ENCODE measurements at regions not wholly inside any gene's neighbourhood (a gene's known extent, or its start where the extent isn't known, plus 50 kb on each side); places are given as distances from the start of the nearest gene placed in this dataset.

GRCh38 chr13:75038393-75039113 is 443.4 kb downstream of the TBC1D4 start:
- peaks cover 5% of the 10 kb centered on the region for H3K36me3 Mint-ChIP-seq
- H3K9me3 ChIP-seq (ENCODE audit: low read depth) = no peaks in the 10 kb centered on the region
- H3K4me3 ChIP-seq = no peak overlapping the region
- no peak for DNase-seq (ENCODE audit: low spot score)
- H3K27ac Mint-ChIP-seq = no peak overlapping the region
- no peaks in the 10 kb centered on the region for H3K4me1 Mint-ChIP-seq
- H3K36me3 ChIP-seq = no peaks in the 10 kb centered on the region
- no peak overlapping the region for H3K27ac ChIP-seq
- H2AFZ ChIP-seq (replicated peaks) = no peak overlapping the region
- no peak overlapping the region for H3K4me2 ChIP-seq
- H4K20me1 ChIP-seq (ENCODE audit: low read depth) = no peaks in the 10 kb centered on the region
- no peaks in the 10 kb centered on the region for H3K27me3 ChIP-seq
- no peaks in the 10 kb centered on the region for H3K4me1 ChIP-seq
- no peaks in the 10 kb centered on the region for H3F3A ChIP-seq (ENCODE audit: low read depth)
- no peaks in the 10 kb centered on the region for H3K79me2 ChIP-seq (ENCODE audit: low read depth)
- H3K27me3 Mint-ChIP-seq (ENCODE audit: insufficient read depth, low read depth) = no peaks in the 10 kb centered on the region
- H3K9ac ChIP-seq = no peak overlapping the region
- H3K4me3 Mint-ChIP-seq = no peak overlapping the region
- H3K9me3 Mint-ChIP-seq = peaks cover 46% of the 10 kb centered on the region
- no peak for TF ChIP-seq CTCF (IDR thresholded peaks at IDR 0.05)
- TF ChIP-seq EZH2phosphoT487 (IDR thresholded peaks at IDR 0.05) = no peak
- no peak for TF ChIP-seq EZH2 (IDR thresholded peaks at IDR 0.05)

GRCh38 chr13:75025956-75026355 is 456.0 kb downstream of the TBC1D4 start:
- Histone ChIP-seq H3K4me3 (no peak overlapping the region), H3K27me3 (no peaks in the 10 kb centered on the region), H3K4me2 (no peak overlapping the region), H3F3A (ENCODE audit: low read depth) (no peaks in the 10 kb centered on the region), H3K9me3 (ENCODE audit: low read depth) (no peaks in the 10 kb centered on the region), H4K20me1 (ENCODE audit: low read depth) (no peaks in the 10 kb centered on the region), H3K4me1 (no peaks in the 10 kb centered on the region), H3K36me3 (no peaks in the 10 kb centered on the region), H3K9ac (no peak overlapping the region), H2AFZ (replicated peaks) (no peak overlapping the region), H3K79me2 (ENCODE audit: low read depth) (no peaks in the 10 kb centered on the region), H3K27ac (no peak overlapping the region)
- Mint-ChIP-seq H3K36me3 (peaks cover 6% of the 10 kb centered on the region), H3K27ac (no peak overlapping the region), H3K9me3 (peaks cover 34% of the 10 kb centered on the region), H3K4me3 (no peak overlapping the region), H3K27me3 (ENCODE audit: insufficient read depth, low read depth) (no peaks in the 10 kb centered on the region), H3K4me1 (no peaks in the 10 kb centered on the region)
- TF ChIP-seq EZH2 (IDR thresholded peaks at IDR 0.05) (no peak), EZH2phosphoT487 (IDR thresholded peaks at IDR 0.05) (no peak), CTCF (IDR thresholded peaks at IDR 0.05) (no peak)
- DNase-seq (ENCODE audit: low spot score) = no peak

GRCh38 chr13:75024602-75025001 is 457.4 kb downstream of the TBC1D4 start:
- Histone ChIP-seq H3K4me1 (no peaks in the 10 kb centered on the region), H3K4me3 (no peak overlapping the region), H3K27ac (no peak overlapping the region), H3K9me3 (ENCODE audit: low read depth) (no peaks in the 10 kb centered on the region), H3K79me2 (ENCODE audit: low read depth) (no peaks in the 10 kb centered on the region), H3K27me3 (no peaks in the 10 kb centered on the region), H2AFZ (replicated peaks) (no peak overlapping the region), H4K20me1 (ENCODE audit: low read depth) (no peaks in the 10 kb centered on the region), H3K36me3 (no peaks in the 10 kb centered on the region), H3F3A (ENCODE audit: low read depth) (no peaks in the 10 kb centered on the region), H3K9ac (no peak overlapping the region), H3K4me2 (no peak overlapping the region)
- Mint-ChIP-seq H3K9me3 (peaks cover 30% of the 10 kb centered on the region), H3K27ac (no peak overlapping the region), H3K4me3 (peak overlapping the region; percentile 31), H3K27me3 (ENCODE audit: insufficient read depth, low read depth) (no peaks in the 10 kb centered on the region), H3K36me3 (peaks cover 6% of the 10 kb centered on the region), H3K4me1 (no peaks in the 10 kb centered on the region)
- TF ChIP-seq EZH2 (IDR thresholded peaks at IDR 0.05) (no peak), CTCF (IDR thresholded peaks at IDR 0.05) (no peak), EZH2phosphoT487 (IDR thresholded peaks at IDR 0.05) (no peak)
- DNase-seq (ENCODE audit: low spot score) = no peak

Data from neural progenitor cell (in vitro differentiated cells).